Spleen (tissue), 7 donors: ENCODE measurements at regions not wholly inside any gene's neighbourhood (a gene's known extent, or its start where the extent isn't known, plus 50 kb on each side); places are given as distances from the start of the nearest gene placed in this dataset.

ENCODE experiments used
- POLR2A ChIP-seq, 3 donors: fragments of 450-650 bp; IDR thresholded peaks; one replicate each; pipeline ENCODE4 v1.5.1; 2017; ENCODE audit warnings: antibody characterized with exemption in 3 of 3, mild to moderate bottlenecking in 1 of 3
- POLR2AphosphoS5 ChIP-seq, 3 donors: sonication (generic); formaldehyde crosslinking; IDR thresholded peaks; one replicate each; pipeline ENCODE4 v1.5.1; 2017; ENCODE audit warnings: antibody characterized with exemption in 3 of 3
- TF ChIP-seq, protein P1 (sequence below), 11 experiments: fragments of 200-600 bp in 7 of 11; fragments of 450-650 bp in 4 of 11; sonication (generic) in 4 of 11; IDR thresholded peaks in 8 of 11; conservative IDR thresholded peaks in 3 of 11; 1 replicate in 7 of 11; 2 replicates in 4 of 11; pipeline versions ENCODE4 v1.4.0 to v1.8.0; 2016 to 2021; ENCODE audit warnings: antibody characterized with exemption in 11 of 11, inconsistent platforms in 4 of 11, mild to moderate bottlenecking in 1 of 11
- donor health status: DM: no; HTN: no; CAD: no; lungs with moderate emphysema.
- donor health status: DM: no; HTN: no; CAD: no.
- donor health status: DM: no; HTN: no; CAD: no.

DNA sequence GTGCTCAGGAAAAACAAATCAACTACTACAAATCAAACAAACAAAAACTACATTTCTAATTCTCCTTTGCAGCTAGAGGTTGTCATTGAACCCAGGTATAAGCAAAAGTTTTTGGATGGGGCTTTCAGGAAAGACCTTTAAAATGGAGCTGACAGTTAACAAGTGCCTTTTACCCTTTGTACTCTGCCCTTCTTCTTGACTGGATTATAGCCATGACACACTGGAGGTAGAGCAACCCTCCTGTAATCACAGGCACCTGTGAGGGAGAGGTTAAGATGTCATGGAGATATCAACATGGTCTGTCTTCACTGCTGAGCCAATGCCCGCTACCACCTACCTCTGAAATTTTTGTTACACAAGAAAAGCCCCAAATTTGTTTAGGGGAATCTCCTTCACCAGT, 100.0 kb upstream of the GLS start:
- TF ChIP-seq, protein P1, sequence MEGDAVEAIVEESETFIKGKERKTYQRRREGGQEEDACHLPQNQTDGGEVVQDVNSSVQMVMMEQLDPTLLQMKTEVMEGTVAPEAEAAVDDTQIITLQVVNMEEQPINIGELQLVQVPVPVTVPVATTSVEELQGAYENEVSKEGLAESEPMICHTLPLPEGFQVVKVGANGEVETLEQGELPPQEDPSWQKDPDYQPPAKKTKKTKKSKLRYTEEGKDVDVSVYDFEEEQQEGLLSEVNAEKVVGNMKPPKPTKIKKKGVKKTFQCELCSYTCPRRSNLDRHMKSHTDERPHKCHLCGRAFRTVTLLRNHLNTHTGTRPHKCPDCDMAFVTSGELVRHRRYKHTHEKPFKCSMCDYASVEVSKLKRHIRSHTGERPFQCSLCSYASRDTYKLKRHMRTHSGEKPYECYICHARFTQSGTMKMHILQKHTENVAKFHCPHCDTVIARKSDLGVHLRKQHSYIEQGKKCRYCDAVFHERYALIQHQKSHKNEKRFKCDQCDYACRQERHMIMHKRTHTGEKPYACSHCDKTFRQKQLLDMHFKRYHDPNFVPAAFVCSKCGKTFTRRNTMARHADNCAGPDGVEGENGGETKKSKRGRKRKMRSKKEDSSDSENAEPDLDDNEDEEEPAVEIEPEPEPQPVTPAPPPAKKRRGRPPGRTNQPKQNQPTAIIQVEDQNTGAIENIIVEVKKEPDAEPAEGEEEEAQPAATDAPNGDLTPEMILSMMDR (IDR thresholded peaks at IDR 0.05 in 8 of 11, conservative IDR thresholded peaks at IDR 0.05 in 3 of 11), result no peak
- TF ChIP-seq POLR2A (IDR thresholded peaks at IDR 0.05) (no peak), POLR2AphosphoS5 (IDR thresholded peaks at IDR 0.05) (no peak)
